Breast epithelium (tissue), 4 donors: ENCODE measurements at regions not wholly inside any gene's neighbourhood (a gene's known extent, or its start where the extent isn't known, plus 50 kb on each side); places are given as distances from the start of the nearest gene placed in this dataset.
"Not testable (repeated sequence)": the region's sequence is repeated elsewhere in the genome, so short reads cannot be mapped to it uniquely, and the experiment has no call there.

Experiments
- DNase-seq, 2 donors: peaks; one replicate each; pipeline ENCODE4 v3.0.0-alpha.2; 2019; ENCODE audit warnings: low spot score in 2 of 2
- H3K27ac ChIP-seq, 2 donors: fragments of 200-600 bp; sonication (generic) in 1 of 2; one replicate each; pipeline ENCODE4 v1.5.1; 2016 to 2019; ENCODE audit warnings: mild to moderate bottlenecking in 1 of 2
- H3K27me3 ChIP-seq, 2 donors: fragments of 200-600 bp; sonication (generic) in 1 of 2; one replicate each; pipeline versions ENCODE4 v1.5.1 to v1.6.0; 2017 to 2019; ENCODE audit warnings: control low read depth in 1 of 2, mild to moderate bottlenecking in 1 of 2
- H3K36me3 ChIP-seq: fragments of 200-600 bp; one replicate; pipeline ENCODE4 v1.5.1; 2019
- H3K4me1 ChIP-seq, 2 donors: fragments of 200-600 bp; sonication (generic); one replicate each; pipeline ENCODE4 v1.5.1; 2016 to 2019; ENCODE audit warnings: control low read depth in 1 of 2
- H3K4me3 ChIP-seq, 3 donors: fragments of 200-600 bp; sonication (generic); 1 replicate in 2 of 3; 2 replicates in 1 of 3; pipeline ENCODE4 v1.5.1; 2016 to 2019; ENCODE audit warnings: mild to moderate bottlenecking in 3 of 3, moderate library complexity in 2 of 3
- H3K9me3 ChIP-seq, 2 donors: fragments of 200-600 bp; sonication (generic) in 1 of 2; one replicate each; pipeline ENCODE4 v1.5.1; 2016 to 2019; ENCODE audit warnings: control low read depth in 1 of 2
- CTCF ChIP-seq, 3 donors: fragments of 450-650 bp; IDR thresholded peaks; one replicate each; pipeline ENCODE4 v1.5.1; 2016 to 2017; ENCODE audit warnings: antibody characterized with exemption in 3 of 3, mild to moderate bottlenecking in 3 of 3, moderate library complexity in 3 of 3
- POLR2A ChIP-seq: fragments of 450-650 bp; IDR thresholded peaks from one replicate; pipeline ENCODE4 v1.6.1; 2016; ENCODE audit warnings: antibody characterized with exemption, mild to moderate bottlenecking, moderate library complexity
- POLR2AphosphoS5 ChIP-seq, 3 donors: sonication (generic); formaldehyde crosslinking; IDR thresholded peaks; one replicate each; pipeline ENCODE4 v1.6.1; 2017; ENCODE audit warnings: antibody characterized with exemption in 3 of 3
- intact Hi-C: fragments of 100-400 bp; cut with DNase I; formaldehyde crosslinking; loops from one replicate; pipeline ENCODE4 v1.15.1; 2023; ENCODE audit warnings: low total_unique reads

- TF ChIP-seq POLR2A, result no peak
- TF ChIP-seq CTCF (IDR thresholded peaks at IDR 0.05), result no peak
- TF ChIP-seq POLR2AphosphoS5 (IDR thresholded peaks at IDR 0.05), result no peak
- no peak overlapping the region for H3K4me3 ChIP-seq
- intact Hi-C loops, result no loop called here
These were observed 972.9 kb upstream of the PCDH20 start for GRCh38 chr13:62388515-62388914.

GRCh38 chr13:62387647-62388046 lies 972.0 kb upstream of the PCDH20 start:
- TF ChIP-seq POLR2AphosphoS5 (IDR thresholded peaks at IDR 0.05), result no peak
- TF ChIP-seq CTCF (IDR thresholded peaks at IDR 0.05), result no peak
- TF ChIP-seq POLR2A, result no peak
- no peaks in the 10 kb centered on the region for H3K27me3 ChIP-seq
- intact Hi-C loops, result no loop called here
- H3K4me3 ChIP-seq, result no peak overlapping the region
- DNase-seq, result no peak
- no peaks in the 10 kb centered on the region for H3K36me3 ChIP-seq
- H3K4me1 ChIP-seq, result no peaks in the 10 kb centered on the region
- H3K9me3 ChIP-seq, result no peaks in the 10 kb centered on the region
- no peak overlapping the region for H3K27ac ChIP-seq

More at GRCh38 chr13:62388515-62388914, 972.9 kb upstream of the PCDH20 start:
- no peak for DNase-seq
- Histone ChIP-seq H3K27ac (no peak overlapping the region), H3K36me3 (no peaks in the 10 kb centered on the region), H3K27me3 (no peaks in the 10 kb centered on the region), H3K4me1 (no peaks in the 10 kb centered on the region), H3K9me3 (no peaks in the 10 kb centered on the region)

GRCh38 chr13:62379241-62379640 lies 963.6 kb upstream of the PCDH20 start:
- H3K4me3 ChIP-seq, H3K27me3 ChIP-seq, DNase-seq, H3K4me1 ChIP-seq, H3K36me3 ChIP-seq, intact Hi-C loops, H3K9me3 ChIP-seq, H3K27ac ChIP-seq: not testable (repeated sequence)

GRCh38 chr13:62377838-62378237 lies 962.2 kb upstream of the PCDH20 start:
- intact Hi-C loops, result no loop called here
- no peaks in the 10 kb centered on the region for H3K27me3 ChIP-seq
- H3K4me3 ChIP-seq, result no peak overlapping the region
- H3K27ac ChIP-seq, result no peak overlapping the region
- H3K36me3 ChIP-seq, result no peaks in the 10 kb centered on the region
- no peak for DNase-seq
- TF ChIP-seq POLR2AphosphoS5 (IDR thresholded peaks at IDR 0.05) (no peak), POLR2A (no peak), CTCF (IDR thresholded peaks at IDR 0.05) (no peak)
- no peaks in the 10 kb centered on the region for H3K4me1 ChIP-seq
- no peaks in the 10 kb centered on the region for H3K9me3 ChIP-seq

GRCh38 chr13:62375653-62376052 lies 960.0 kb upstream of the PCDH20 start:
- no peak for DNase-seq
- no peaks in the 10 kb centered on the region for H3K4me1 ChIP-seq
- H3K27me3 ChIP-seq, result no peaks in the 10 kb centered on the region
- no peak for TF ChIP-seq POLR2AphosphoS5 (IDR thresholded peaks at IDR 0.05)
- no peak overlapping the region for H3K27ac ChIP-seq
- H3K36me3 ChIP-seq, result no peaks in the 10 kb centered on the region
- H3K9me3 ChIP-seq, result no peaks in the 10 kb centered on the region
- no peak overlapping the region for H3K4me3 ChIP-seq
- intact Hi-C loops, result no loop called here

GRCh38 chr13:62371737-62372136 lies 956.1 kb upstream of the PCDH20 start:
- Histone ChIP-seq H3K4me3 (no peak overlapping the region), H3K4me1 (no peaks in the 10 kb centered on the region), H3K27ac (no peak overlapping the region), H3K36me3 (no peaks in the 10 kb centered on the region), H3K27me3 (no peaks in the 10 kb centered on the region), H3K9me3 (no peaks in the 10 kb centered on the region)
- no peak for DNase-seq
- TF ChIP-seq POLR2A (no peak), CTCF (IDR thresholded peaks at IDR 0.05) (no peak), POLR2AphosphoS5 (IDR thresholded peaks at IDR 0.05) (no peak)
- intact Hi-C loops, result no loop called here

GRCh38 chr13:62367971-62368370 lies 952.3 kb upstream of the PCDH20 start:
- DNase-seq, H3K4me3 ChIP-seq, H3K27ac ChIP-seq, H3K27me3 ChIP-seq, H3K36me3 ChIP-seq, H3K4me1 ChIP-seq, intact Hi-C loops, H3K9me3 ChIP-seq: not testable (repeated sequence)
